Stimulated activated CD4-positive, alpha-beta T cell treated with anti-CD3 and anti-CD28 coated beads, Interleukin-1b, Interleukin-23, amount 100 ng/mL, for 1 hour (primary cell): ENCODE measurements at regions not wholly inside any gene's neighbourhood (a gene's known extent, or its start where the extent isn't known, plus 50 kb on each side); places are given as distances from the start of the nearest gene placed in this dataset.

Source experiments
- DNase-seq, 2 donors: peaks; one replicate each; pipeline ENCODE4 v3.0.0-alpha.2; 2020; ENCODE audit warnings: low read depth in 2 of 2

GRCh38 chr2:172153156-172153555 is 50.5 kb upstream of the DLX2 start:
- no peak for DNase-seq

GRCh38 chr2:172153757-172154156 is 51.1 kb upstream of the DLX2 start:
- DNase-seq, result no peak

GRCh38 chr2:172155752-172156151 is 53.1 kb upstream of the DLX2 start:
- DNase-seq, result no peak

DNA sequence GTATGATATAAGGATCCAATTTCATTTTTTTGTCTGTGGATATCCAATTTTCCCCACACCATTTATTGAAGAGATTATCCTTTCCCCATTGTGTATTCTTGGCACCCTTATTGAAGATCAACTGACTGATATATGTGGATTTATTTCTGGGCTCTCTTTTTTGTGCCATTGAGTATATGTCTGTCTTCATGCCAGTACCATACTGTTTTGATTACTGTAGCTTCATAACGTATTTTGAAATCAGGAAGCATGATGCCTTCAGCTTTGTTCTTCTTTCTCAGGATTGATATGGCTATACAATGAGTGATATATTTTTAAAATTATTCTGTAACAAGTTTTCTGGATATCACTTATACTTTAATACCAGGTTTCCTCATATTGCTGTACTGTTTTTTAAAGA is 58.1 kb upstream of the DLX2 start:
- no peak for DNase-seq

- DNase-seq, result no peak
These were observed 59.6 kb upstream of the DLX2 start for GRCh38 chr2:172162225-172162733.

DNA sequence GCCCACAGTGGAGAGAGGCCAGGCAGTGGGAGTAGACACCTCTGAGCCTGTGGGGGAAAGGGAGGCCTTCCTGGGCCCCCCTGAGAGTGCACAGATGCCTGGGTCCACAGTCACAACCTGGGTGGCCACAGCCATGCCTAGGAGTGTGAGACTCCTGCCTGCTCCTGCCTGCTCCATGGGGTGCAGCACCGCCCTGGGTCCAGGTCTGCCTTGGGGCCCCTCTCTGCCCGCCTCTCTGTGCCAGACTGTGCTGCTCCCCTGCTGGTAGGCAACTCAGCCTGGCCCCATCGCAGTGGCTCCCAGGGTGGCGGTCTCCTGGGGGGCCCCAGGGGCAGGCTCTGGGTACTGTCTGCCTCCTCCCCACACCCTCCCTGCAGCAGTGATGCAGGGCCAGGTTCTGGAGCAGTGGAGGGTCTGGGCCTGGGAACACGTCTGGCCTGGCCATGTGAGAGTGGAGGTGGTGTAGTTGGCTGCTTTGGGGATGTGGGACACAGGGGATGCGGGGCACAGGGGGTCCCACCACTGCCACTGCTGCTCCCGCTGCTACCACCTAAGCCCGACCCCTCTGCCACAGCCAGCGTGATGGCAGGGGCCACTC is 60.1 kb upstream of the DLX2 start:
- no peak for DNase-seq

DNA sequence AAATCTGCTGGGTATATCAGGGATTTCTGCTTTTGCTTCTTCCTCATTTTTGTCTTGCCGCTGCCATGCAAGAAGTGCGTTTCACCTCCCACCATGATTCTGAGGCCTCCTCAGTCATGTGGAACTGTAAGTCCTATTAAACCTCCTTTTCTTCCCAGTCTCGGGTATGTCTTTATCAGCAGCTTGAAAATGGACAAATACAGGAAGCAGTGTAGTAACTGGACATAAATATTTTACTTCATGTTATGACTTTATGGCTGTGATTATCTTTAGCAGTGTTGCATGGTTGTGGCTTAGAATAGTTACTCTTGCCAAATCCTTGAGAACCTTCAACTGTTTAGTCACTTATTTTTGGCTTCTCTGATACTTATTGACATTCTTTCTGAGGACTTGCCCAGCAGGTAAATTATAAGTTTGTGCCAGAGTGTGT is 66.2 kb upstream of the DLX2 start:
- no peak for DNase-seq

GRCh38 chr2:172169611-172170010 is 66.9 kb upstream of the DLX2 start:
- DNase-seq, result no peak

DNA sequence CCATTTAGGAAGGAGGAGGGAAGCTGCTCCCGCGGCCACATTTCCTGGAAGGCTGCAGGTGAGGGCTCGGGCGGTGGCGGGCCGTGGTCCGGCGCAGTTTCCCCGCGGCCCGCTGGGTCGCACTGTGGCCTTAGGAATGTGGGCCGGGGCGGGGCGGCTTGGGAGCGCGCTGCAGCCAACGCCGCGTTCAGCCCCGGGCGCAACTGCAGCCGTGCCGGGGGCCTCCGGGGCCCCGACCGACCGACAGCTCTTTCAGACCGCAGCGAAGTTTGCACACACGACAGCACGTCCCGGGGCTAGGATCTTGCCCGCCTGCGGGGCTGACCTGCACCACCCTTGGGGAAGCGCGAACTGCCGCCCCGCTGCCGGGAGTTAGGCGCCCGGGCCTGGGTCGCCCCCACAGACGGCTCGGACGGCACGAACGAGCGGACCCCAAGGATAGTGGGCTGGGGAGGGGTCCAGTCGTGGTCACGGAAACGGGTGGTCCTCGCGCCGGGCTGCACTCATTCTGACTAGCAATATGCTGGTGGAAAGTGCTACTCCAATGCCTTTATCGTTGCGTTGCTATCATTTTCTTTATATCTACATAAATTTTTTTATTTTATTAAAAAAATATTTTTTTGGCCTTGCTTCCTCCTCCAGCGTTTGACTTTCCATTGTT is 69.9 kb upstream of the DLX2 start:
- DNase-seq, result peak; percentile 32 to 34

DNA sequence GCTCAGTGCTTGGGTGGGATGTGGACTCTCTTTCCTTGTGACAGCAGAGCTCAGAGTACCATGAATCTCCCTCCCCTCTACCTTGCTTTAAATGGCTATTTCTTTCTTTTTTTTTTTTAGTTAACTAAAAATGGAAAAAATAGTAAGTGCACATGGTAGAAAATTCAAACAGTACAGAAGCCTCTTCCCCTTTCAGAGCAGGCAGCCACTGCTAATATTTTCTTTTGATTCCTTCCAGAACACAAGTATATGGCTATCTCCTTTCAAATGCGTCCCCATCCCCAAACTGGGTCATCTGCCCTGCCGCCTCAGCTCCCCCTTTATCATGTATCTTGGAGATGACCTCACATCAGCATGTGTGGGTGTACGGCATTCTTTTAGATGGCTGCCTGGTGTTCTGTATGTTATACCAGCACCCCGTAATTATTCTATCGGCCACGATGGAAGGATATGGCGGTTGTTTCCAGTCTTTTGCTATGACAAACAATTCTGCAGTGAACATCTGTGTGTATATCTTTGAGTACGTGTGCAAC is 70.5 kb upstream of the DLX2 start:
- no peak for DNase-seq

- DNase-seq, result no peak
These were observed 74.9 kb upstream of the DLX2 start for GRCh38 chr2:172177581-172177980.

GRCh38 chr2:172177996-172178395 is 75.3 kb upstream of the DLX2 start:
- DNase-seq, result no peak

GRCh38 chr2:172179045-172179701 is 76.5 kb upstream of the DLX2 start:
- no peak for DNase-seq

GRCh38 chr2:172181840-172182239 is 79.1 kb upstream of the DLX2 start:
- DNase-seq, result no peak

GRCh38 chr2:172182624-172183023 is 79.9 kb upstream of the DLX2 start:
- no peak for DNase-seq

DNA sequence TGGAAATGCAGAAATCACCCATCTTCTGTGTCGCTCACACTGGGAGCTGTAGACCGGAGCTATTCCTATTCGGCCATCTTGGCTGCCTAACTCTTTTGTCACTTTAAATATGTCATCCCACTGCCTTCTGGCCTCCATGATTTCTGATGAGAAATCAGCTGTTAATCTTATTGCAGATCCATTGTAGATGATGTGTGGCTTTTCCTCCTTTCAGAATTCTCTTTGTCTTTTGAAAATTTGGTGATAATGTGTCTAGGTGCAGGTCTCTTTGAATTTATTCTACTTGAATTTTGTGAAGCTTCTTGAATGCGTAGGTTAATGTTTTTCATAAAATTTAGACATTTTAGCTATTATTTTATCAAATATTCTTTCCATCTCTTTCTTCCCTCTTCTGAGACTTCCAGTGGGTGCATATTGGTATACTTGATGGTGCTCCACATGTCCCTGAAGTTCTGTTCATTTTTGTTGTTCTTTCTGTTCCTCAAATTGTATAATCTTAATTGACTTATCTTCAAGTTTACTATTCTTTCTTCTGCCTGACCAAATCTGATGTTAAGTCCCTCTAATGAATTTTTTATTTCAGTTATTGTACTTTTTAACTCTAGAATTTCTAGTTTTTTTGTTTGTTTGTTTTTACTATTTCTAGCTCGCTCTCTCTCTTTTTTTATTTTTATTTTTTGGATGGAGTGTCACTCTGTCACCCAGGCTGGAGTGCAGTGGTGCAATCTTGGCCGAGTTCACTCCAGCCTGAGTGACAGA is 90.8 kb upstream of the DLX2 start:
- no peak for DNase-seq

- DNase-seq, result no peak
These were observed 93.2 kb upstream of the DLX2 start for GRCh38 chr2:172195836-172196376.

DNA sequence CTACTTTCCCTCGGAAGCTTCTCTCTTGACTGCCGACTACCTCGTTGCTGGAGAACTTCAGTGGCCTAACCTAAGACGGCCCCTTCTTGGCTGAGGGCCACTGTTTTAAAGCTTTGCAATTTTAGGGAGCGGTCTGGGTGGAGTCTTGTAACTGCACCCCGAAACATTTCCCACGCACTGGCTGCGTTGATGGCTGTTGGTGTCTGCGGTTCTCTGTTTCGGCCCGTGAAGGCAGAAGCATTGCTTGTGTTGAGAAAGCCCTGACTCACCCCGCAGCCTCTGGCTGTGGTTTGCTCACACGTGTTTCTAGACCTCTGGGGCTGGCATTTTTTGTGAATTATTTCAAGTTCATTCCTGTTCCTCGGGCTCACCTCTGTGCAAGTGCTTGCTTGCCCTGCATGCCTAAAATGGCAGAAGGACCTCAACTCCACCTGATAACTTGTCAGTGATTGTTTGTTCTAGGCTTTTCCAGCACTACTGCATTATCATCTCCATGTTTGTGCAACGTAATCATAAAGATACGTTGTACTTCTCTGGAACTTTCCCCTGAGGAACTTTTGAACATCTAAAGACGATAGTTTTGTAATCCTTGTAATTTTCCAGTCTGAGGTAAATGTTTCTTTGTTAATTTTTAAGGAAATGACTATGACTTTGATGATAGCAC is 94.2 kb upstream of the DLX2 start:
- DNase-seq, result no peak

DNA sequence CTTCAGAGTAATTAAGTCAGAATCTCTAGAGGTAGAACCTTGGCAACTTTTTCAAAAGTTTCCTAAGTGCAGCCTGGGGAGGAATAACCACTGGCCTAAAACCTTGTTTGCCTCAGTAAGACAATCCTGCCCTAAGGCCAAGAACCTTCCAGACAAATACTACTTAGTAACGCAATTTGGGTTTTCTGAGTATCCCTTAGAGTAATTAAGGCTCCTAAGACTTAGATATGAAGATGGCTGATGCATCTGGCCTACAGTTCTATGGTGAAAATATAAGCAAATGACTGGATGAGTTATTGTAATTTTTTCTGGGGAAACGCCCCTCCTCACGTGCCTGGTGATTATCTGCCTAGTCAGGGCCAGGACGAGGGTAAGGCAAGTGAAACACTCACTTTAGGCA is 95.7 kb upstream of the DLX2 start:
- no peak for DNase-seq

DNA sequence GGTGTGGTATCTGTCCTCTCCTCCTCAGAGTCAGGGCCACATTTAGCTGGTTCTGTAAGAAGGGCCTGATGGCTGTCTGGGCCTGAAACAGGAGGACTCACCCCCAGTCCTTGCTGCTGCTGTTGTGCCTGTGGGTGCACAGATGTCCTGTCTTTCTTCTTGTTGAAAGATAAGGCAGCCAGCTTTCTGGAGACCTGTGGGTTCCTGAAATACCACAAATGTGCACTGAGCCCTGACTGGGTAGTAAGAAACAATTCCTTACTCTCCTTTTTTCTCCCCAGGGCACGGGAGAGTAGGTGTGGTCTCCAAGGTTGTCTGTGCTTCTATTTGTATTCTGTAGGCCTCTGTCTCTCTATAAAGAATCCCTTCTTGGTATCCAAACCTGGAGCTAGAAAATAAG is 96.2 kb upstream of the DLX2 start:
- DNase-seq, result no peak

DNA sequence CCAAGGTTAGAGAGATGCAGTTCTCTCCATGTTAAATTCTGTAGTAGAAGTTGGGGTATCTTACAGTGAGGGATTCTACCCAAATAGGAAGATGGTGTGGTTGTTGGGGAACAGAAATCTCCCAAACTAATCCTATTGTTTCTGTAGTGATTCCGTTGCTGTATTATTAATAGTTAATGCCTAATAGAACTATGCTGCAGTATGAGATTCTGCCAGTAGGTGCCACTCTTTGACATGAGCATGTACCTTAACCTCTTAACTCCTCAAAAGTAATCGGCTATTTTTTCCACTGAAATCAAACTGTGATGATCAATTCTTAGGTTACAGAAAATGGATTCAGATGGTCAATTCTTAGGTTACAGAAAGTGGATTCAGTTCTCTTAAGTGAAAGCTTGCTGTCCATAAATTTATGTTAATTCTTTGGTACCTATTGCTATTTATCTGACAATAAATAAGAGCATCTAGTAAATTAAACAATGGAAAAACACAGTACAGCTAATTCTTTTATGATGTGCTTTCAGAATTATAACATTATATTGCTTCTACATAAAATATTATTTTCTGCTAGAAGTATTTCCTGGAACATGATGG is 97.9 kb upstream of the DLX2 start:
- DNase-seq, result no peak
